Large intestine (tissue), 3 donors: ENCODE measurements at regions not wholly inside any gene's neighbourhood (a gene's known extent, or its start where the extent isn't known, plus 50 kb on each side); places are given as distances from the start of the nearest gene placed in this dataset.

Source experiments
- DNase-seq, 2 donors: peaks; one replicate each; pipeline versions ENCODE4 v3.0.0 to v3.0.0-alpha.2; 2013
- H3K27ac ChIP-seq: one replicate; pipeline ENCODE4 v1.5.1; 2013; ENCODE audit warnings: low read length
- H3K27me3 ChIP-seq: 2 replicates; pipeline ENCODE4 v1.6.1; 2013; ENCODE audit warnings: low read length; ENCODE audit not compliant: control insufficient read depth, insufficient read depth
- H3K36me3 ChIP-seq: 2 replicates; pipeline ENCODE4 v1.6.1; 2013; ENCODE audit warnings: low read length; ENCODE audit not compliant: control insufficient read depth, insufficient read depth
- H3K4me1 ChIP-seq: one replicate; pipeline ENCODE4 v1.6.1; 2013; ENCODE audit warnings: low read length; ENCODE audit not compliant: control insufficient read depth, insufficient read depth
- H3K4me3 ChIP-seq: one replicate; pipeline ENCODE4 v1.5.1; 2013; ENCODE audit warnings: low read length
- H3K9me3 ChIP-seq: one replicate; pipeline ENCODE4 v1.6.1; 2013; ENCODE audit warnings: mild to moderate bottlenecking, low read depth, low read length, moderate library complexity; ENCODE audit not compliant: control insufficient read depth
- WGBS: methylation state at CpG from one replicate; pipeline ENCODE4 v1.1.5; 2013; ENCODE audit warnings: low lambda C conversion rate; ENCODE audit not compliant: insufficient coverage; 5-methylcytosine and 5-hydroxymethylcytosine counted together

GRCh38 chr1:194230351-194231144 is 1044.1 kb upstream of the B3GALT2 start:
- Histone ChIP-seq H3K4me3 (no peak overlapping the region), H3K27ac (no peak overlapping the region), H3K4me1 (no peaks in the 10 kb centered on the region), H3K27me3 (no peaks in the 10 kb centered on the region), H3K36me3 (no peaks in the 10 kb centered on the region), H3K9me3 (peaks cover 3% of the 10 kb centered on the region)
- no CpG with 5 or more reads among the region's 4 CpGs for WGBS
- DNase-seq: no peak

- no peaks in the 10 kb centered on the region for H3K27me3 ChIP-seq
- peaks cover 3% of the 10 kb centered on the region for H3K9me3 ChIP-seq
- no peak overlapping the region for H3K4me3 ChIP-seq
- no peaks in the 10 kb centered on the region for H3K4me1 ChIP-seq
- no peaks in the 10 kb centered on the region for H3K36me3 ChIP-seq
- DNase-seq: no peak
- H3K27ac ChIP-seq: no peak overlapping the region
- no CpG with 5 or more reads among the region's 1 CpG for WGBS
Measured at GRCh38 chr1:194228427-194228826, 1042.0 kb upstream of the B3GALT2 start.

GRCh38 chr1:194227161-194227560 is 1040.7 kb upstream of the B3GALT2 start:
- no peak overlapping the region for H3K27ac ChIP-seq
- peaks cover 3% of the 10 kb centered on the region for H3K9me3 ChIP-seq
- H3K4me1 ChIP-seq: no peaks in the 10 kb centered on the region
- no peaks in the 10 kb centered on the region for H3K27me3 ChIP-seq
- no peak for DNase-seq
- WGBS: 100% methylated on average over 1 of the region's 1 CpG
- no peaks in the 10 kb centered on the region for H3K36me3 ChIP-seq
- no peak overlapping the region for H3K4me3 ChIP-seq

- 75% methylated on average over 2 of the region's 2 CpGs for WGBS
- DNase-seq: no peak
- Histone ChIP-seq H3K4me3 (no peak overlapping the region), H3K27me3 (no peaks in the 10 kb centered on the region), H3K4me1 (no peaks in the 10 kb centered on the region), H3K9me3 (peaks cover 3% of the 10 kb centered on the region), H3K36me3 (no peaks in the 10 kb centered on the region), H3K27ac (no peak overlapping the region)
Measured at GRCh38 chr1:194225821-194226220, 1039.4 kb upstream of the B3GALT2 start.

- no peak for DNase-seq
- H3K27me3 ChIP-seq: no peaks in the 10 kb centered on the region
- no peak overlapping the region for H3K4me3 ChIP-seq
- H3K36me3 ChIP-seq: no peaks in the 10 kb centered on the region
- no peak overlapping the region for H3K27ac ChIP-seq
- H3K4me1 ChIP-seq: no peaks in the 10 kb centered on the region
- WGBS: no CpG with 5 or more reads among the region's 1 CpG
- no peaks in the 10 kb centered on the region for H3K9me3 ChIP-seq
Measured at GRCh38 chr1:194223596-194223995, 1037.2 kb upstream of the B3GALT2 start.

GRCh38 chr1:194215448-194215847 is 1029.0 kb upstream of the B3GALT2 start:
- DNase-seq: no peak
- Histone ChIP-seq H3K36me3 (no peaks in the 10 kb centered on the region), H3K4me3 (no peak overlapping the region), H3K27me3 (no peaks in the 10 kb centered on the region), H3K27ac (no peak overlapping the region), H3K4me1 (no peaks in the 10 kb centered on the region), H3K9me3 (no peaks in the 10 kb centered on the region)
- no CpG with 5 or more reads among the region's 1 CpG for WGBS

GRCh38 chr1:194214735-194215134 is 1028.3 kb upstream of the B3GALT2 start:
- Histone ChIP-seq H3K4me3 (no peak overlapping the region), H3K27me3 (no peaks in the 10 kb centered on the region), H3K9me3 (no peaks in the 10 kb centered on the region), H3K4me1 (no peaks in the 10 kb centered on the region), H3K27ac (no peak overlapping the region), H3K36me3 (no peaks in the 10 kb centered on the region)
- no CpG with 5 or more reads among the region's 3 CpGs for WGBS
- no peak for DNase-seq

- Histone ChIP-seq H3K36me3 (no peaks in the 10 kb centered on the region), H3K27ac (no peak overlapping the region), H3K9me3 (no peaks in the 10 kb centered on the region), H3K27me3 (no peaks in the 10 kb centered on the region), H3K4me1 (no peaks in the 10 kb centered on the region), H3K4me3 (no peak overlapping the region)
- DNase-seq: no peak
Measured at GRCh38 chr1:194209920-194210319, 1023.5 kb upstream of the B3GALT2 start.

- Histone ChIP-seq H3K27me3 (no peaks in the 10 kb centered on the region), H3K27ac (no peak overlapping the region), H3K9me3 (no peaks in the 10 kb centered on the region), H3K4me3 (no peak overlapping the region), H3K36me3 (no peaks in the 10 kb centered on the region), H3K4me1 (no peaks in the 10 kb centered on the region)
- no peak for DNase-seq
- 80% methylated on average over 1 of the region's 1 CpG for WGBS
Measured at GRCh38 chr1:194208674-194209073, 1022.3 kb upstream of the B3GALT2 start.

GRCh38 chr1:194196562-194196961 is 1010.1 kb upstream of the B3GALT2 start:
- no CpG with 5 or more reads among the region's 4 CpGs for WGBS
- Histone ChIP-seq H3K4me1 (no peaks in the 10 kb centered on the region), H3K4me3 (no peak overlapping the region), H3K27me3 (no peaks in the 10 kb centered on the region), H3K27ac (no peak overlapping the region), H3K9me3 (no peaks in the 10 kb centered on the region), H3K36me3 (no peaks in the 10 kb centered on the region)
- DNase-seq: no peak

- H3K4me3 ChIP-seq: no peak overlapping the region
- H3K9me3 ChIP-seq: no peaks in the 10 kb centered on the region
- 100% methylated on average over 1 of the region's 2 CpGs for WGBS
- no peaks in the 10 kb centered on the region for H3K36me3 ChIP-seq
- no peaks in the 10 kb centered on the region for H3K4me1 ChIP-seq
- H3K27me3 ChIP-seq: no peaks in the 10 kb centered on the region
- no peak overlapping the region for H3K27ac ChIP-seq
- no peak for DNase-seq
Measured at GRCh38 chr1:194194724-194195123, 1008.3 kb upstream of the B3GALT2 start.
